GM19023 (cell line): ENCODE measurements at regions not wholly inside any gene's neighbourhood (a gene's known extent, or its start where the extent isn't known, plus 50 kb on each side); places are given as distances from the start of the nearest gene placed in this dataset.

Source experiments
- ATAC-seq: cut with Tn5 transposase; IDR thresholded peaks from one replicate; pipeline ENCODE4 v1.9.1; 2021; ENCODE audit warnings: mild to moderate bottlenecking, moderate library complexity; ENCODE audit not compliant: unreplicated experiment

DNA sequence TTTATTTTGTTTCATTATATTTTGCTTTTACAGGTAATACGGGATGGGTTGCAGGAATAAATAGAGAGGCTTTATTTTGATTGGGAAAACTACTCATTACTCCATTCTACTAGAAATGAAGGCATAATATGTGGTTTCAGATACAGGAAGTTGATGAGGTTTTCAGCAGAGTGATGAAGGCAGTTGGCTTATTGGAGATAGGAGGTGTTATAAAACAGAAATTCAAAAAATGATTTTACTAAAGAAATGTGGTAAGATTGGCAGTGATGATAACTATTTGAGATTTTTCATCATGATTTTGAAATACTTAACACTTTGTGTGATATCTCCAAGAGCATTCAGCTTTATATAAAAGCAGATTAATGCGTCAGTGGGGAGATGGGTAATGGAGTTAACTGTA, 1445.7 kb upstream of the CADM2 start:
- no peak for ATAC-seq

DNA sequence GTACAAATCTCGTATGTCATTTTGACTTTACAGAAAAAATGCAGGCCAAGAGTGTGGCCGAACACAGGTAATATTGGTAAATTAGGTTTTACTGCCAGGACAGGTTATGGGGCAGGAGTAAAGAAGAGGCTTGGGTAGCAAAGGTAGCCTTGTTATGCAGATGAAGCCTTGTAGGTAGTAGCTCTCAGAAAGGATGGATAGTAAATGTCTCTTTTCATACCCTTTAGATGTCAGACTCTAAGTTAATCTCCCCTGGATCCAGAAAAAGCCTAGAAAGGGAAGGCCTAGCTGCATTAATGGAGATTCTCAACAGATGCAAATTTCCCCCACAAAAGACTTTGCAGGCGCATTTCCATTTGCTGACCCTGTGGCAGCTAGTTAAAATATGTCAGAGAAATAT, 1445.1 kb upstream of the CADM2 start:
- no peak for ATAC-seq

DNA sequence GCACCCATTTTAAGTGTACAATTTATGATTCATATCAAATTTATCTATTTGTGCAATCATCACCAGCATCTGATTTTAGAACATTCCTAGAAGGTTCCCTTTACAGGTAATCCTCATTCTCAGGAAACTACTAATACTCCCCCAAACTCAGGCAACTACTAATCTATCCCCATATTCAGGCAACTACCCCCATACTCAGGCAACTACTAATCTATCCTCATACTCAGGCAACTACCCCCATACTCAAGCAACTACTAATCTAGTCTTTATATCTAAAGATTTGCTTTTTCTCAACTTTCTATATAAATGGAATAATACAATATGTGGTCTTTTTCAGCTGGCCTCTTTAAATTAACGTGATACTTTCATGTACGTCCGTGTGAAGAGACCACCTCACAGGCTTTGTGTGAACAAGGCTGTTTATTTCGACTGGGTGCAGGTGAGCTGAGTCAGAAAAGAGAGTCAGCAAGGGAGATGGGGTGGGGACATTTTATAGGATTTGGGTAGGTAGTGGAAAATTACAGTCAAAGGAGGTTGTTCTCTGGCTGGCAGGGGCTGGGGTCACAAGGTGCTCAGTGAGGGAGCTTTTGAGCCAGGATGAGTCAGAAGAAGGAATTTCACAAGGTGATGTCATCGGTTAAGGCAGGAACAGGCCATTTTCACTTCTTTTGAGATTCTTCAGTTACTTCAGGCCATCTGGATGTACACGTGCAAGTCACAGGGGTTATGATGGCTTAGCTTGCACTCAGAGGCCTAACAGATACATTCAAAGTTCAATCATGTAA, 1444.5 kb upstream of the CADM2 start:
- ATAC-seq: no peak

DNA sequence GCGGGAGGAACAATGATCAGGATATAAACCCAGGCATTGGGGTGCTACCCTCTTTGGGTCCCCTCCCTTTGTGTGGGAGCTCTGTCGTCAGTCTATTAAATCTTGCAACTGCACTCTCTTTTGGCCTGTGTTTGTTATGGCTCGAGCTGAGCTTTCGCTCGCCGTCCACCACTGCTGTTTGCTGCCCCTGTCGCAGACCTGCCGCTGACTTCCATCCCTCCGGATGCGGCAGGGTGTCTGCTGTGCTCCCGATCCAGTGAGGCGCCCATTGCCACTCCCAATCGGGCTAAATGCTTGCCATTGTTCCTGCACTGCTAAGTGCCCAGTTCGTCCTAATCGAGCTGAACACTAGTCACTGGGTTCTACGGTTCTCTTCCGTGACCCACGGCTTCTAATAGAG, 1443.7 kb upstream of the CADM2 start:
- no peak for ATAC-seq

DNA sequence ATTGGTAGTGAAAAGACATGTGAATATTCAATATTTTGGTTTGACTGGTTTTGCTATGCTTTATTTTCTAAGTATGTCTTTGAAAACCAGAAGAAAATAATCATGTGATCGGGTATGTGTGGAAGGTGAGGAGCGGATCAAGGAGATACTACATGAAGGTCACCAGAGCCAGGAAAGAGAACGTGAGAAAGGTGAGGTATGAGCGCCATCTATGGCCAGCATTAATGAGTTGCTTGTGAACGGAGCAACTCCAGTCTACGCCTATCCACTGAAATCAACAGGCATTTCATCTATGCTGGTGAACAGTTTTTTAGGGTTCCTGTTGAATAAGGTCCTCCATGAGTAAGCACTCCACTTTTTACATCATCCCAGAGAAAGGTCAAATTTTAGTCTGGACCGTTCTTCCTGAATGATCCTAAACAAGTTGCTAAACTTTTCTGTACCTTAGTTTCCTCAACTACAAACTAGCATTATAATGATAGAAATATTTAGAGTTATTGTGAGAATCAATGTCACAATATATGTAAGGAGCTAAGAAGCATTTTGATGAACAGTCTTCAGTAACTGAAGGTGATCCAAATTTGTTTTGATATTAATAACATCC, 1435.2 kb upstream of the CADM2 start:
- peak; percentile 86 for ATAC-seq

DNA sequence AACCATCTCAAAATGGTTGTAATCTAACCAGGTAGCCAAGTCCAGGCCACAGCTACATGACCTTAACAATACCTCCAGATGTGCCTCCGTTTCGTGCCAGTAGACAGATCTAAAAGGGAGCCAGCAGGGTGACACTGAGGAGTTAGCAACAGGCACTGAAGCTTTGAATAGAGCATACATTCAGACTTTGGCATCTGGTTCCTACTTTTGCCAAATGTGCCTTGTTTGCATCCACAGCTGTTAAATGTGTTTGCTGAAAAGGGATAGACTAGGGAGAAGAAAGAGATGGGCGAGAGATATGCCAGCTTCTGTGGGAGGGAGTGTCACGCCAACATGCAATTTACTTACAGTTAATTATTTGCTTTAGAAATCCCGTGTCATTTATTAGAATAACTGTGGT, 1433.9 kb upstream of the CADM2 start:
- ATAC-seq: no peak

DNA sequence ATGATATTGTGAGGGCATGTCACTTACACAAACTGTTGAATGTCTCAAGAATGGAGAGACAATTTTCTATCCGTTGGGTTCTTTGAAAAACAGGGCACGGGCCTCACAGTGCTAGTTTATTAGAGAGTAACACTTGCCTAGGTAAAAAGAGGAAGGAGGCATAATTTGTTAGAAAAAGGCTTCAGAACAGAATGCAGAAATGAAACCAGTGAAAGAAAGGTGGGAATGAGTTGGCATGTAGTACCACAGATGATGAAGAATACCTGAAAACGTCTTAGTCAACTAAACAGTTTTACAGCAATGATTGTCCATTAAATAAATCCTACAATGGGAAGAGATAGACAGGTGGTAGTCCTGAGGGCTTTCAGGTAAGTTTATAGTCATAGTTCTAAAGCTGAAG, 1399.7 kb upstream of the CADM2 start:
- no peak for ATAC-seq

DNA sequence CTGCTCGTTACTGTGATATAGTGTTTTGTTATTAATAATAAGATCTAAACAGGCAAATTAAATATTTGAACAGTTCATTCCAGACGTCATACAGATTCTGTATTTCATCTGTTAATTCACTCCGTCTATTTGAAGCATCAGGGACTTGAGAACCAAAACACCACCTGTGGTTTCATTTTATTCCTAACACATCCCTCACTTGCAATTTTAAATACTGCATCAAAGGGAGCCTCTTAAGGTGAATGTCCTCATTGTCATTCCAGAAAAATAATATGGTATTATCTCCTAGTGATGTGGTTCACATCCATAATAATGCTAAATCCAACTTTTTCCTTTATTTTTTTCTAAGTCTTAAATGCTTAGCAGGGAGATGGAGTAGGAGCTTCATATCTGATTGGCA, 1390.9 kb upstream of the CADM2 start:
- ATAC-seq: no peak

DNA sequence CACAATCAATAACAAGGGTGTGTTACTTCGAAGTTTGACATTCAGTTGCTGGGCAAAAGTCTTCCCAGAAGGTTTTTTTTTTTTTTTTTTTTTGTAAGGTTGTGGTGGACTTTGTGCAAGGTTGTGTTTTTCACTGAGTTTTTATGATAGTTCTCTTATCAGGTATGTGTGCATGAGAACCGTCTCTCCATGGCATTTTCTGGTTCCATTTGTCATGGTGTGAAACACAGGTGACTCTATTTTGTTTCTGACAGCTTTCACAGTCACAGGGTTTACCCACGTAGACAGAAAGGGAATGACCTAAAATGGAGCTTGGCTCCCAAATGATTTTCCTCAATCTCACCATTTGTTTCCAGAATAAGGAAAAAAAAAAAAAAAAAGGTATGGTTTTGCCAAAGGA, 1377.2 kb upstream of the CADM2 start:
- no peak for ATAC-seq

DNA sequence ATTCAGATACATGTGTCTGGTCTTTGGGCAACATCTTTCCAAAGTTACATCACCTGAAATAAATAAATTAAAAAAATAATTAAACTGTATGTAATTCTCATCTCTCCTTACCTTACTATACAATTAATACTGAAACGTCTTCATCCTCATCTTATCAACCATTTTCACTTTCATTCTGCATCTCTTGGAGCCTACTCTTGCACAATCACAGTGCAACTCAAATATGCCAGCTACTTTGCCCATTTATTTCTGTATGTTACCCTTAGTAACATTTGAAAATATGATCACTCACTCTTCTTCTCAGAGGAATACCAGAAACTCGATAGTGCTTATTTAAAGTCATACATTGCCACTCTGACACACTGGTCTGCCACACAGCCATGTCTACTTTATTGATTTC, 1357.1 kb upstream of the CADM2 start:
- no peak for ATAC-seq

DNA sequence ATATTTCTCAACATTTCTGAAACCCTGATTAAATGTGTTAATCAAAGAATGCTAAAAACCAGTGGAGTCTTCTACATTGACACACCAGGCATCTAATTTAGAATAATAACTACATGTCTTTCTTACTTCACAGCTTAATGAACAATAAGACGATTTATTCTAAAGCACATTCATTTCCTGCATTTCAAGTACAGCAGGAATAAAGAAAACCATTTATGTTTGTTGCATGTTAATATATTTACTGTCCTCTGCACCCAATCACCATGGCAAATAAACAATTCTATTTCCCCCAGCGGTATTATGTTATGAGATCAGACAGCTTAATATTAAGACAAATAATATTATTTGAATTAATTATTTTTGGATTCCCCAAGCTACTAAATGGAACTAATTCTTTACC, 1336.3 kb upstream of the CADM2 start:
- ATAC-seq: no peak

DNA sequence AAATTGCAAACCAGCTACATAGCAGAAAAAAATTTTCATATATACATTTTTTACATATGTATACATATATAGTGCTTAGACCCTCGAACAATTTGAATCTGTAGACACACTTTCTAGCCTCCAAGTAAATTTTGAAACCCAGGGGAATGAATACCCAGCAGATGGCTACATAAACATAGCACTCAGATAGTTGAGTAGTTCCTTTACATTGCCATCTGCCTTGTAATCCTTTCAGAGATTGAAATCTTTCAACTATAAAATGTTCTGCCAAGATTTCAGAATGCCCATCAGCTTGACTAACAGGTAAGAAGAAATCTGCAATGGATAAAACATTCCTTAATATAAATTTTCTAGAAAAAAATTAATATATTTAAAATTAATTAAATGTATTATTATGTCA, 1333.5 kb upstream of the CADM2 start:
- no peak for ATAC-seq

DNA sequence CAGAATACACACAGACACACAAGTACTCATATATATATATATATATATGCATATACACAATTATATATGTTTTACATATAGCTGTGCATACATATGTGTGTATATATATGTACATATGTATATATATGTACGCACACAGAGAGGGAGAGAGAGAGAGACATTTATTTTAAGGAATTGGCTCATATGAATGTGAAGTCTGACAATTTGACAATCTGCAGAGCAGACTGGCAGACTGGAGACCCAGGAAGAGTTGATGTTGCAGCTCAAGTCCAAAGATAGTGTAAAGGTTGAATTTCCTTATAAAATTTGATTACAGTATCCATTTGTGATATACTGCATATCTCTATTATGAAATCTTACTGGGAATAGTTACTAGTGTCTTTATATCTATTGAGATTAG, 1330.3 kb upstream of the CADM2 start:
- no peak for ATAC-seq

DNA sequence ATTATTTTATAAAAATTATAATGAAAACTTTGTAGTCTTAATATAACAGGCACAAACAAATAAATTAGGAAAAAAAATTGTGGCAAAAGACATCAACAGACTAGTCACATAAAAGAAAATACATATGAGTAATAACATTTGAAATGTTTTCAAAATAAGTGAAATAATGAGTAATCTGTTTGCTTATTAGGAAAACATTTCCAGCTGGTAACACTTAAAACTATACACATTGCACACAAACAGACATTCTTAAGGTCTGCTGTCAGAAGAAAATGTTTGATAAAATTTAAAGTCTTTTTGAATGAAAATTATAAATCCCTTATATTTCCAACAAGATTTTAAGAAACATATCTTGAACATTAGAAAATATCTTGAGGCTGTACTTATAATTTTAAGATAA, 1326.3 kb upstream of the CADM2 start:
- no peak for ATAC-seq

DNA sequence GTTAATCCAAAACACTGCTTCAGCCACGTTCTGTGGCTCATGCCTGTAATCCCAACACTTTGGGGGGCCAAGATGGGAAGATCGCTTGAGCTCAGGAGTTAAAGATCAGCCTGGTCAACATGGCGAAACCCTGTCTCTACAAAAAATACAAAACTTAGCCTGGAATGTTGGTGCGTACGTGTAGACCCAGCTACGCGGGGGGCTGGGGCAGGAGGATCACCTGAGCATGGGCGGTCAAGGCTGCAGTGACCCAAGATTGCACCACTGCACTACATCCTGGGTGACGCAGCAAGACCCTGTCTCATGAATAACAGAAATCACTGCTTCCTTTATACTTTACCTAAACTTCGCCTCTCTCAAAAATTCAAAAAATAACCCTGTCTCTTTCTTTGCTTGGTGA, 1325.0 kb upstream of the CADM2 start:
- ATAC-seq: no peak

DNA sequence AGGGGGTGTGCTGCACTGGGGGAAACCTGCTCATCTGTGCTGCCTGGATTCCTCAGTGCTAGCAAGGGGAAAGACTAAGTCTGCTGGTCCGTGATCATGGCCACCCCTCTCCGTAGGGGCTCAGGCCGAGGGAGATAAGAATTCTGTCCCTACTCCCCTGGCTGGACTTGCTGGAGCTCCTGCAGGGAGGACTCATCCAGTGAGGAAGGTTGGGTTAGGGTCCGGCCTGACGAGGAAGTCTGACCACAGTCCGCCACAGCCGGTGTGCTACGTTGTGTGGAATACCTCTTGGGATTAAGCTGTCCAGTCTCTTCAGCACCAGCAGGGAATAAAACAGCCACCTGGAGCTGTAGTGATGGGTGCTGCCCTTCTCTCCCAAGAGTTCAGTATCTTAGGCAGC, 1309.1 kb upstream of the CADM2 start:
- no peak for ATAC-seq

DNA sequence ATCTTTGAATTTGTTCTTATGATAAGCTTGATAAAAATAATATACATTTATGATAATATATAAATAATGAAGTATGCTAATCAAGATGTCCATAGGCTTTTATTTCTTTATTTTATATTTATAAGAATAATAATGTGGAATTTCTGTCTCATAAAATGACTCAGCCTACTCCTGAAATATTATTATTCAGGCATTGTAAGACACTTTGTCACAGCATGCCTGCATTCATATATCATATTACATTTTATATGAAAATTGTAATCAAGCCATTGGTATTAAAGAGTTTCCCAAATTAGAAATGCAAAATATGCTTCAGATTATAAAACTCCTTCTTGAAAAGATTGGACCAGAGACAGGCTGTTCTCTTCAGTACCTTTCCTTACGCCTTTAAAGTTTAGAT, 1303.7 kb upstream of the CADM2 start:
- ATAC-seq: no peak

DNA sequence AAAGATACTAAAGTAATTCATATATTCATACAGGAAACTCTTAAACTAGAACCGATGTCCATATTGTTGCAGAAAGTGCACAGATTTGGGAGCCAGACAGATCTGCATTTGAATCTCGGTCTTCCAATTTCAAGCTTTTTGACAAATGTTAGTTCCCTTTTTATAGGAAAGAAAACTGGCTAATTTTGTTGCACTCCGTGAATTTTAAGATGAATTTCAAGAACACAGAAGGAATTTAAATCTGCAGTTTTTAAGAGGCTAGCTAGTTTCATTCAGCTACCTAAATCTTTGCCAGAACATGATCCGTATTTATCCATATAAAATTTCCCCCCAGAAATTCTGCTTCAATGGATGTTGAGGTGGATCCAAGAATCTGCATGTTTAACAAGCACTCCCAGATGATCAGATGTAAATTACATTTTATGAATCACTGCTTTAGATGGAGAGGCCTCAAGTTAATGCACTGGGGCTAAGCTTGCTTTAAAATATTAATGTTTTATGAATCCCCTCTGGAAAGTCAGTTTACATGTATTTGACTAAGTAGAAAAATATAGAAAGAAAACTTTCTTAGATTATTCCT, 1296.3 kb upstream of the CADM2 start:
- no peak for ATAC-seq

DNA sequence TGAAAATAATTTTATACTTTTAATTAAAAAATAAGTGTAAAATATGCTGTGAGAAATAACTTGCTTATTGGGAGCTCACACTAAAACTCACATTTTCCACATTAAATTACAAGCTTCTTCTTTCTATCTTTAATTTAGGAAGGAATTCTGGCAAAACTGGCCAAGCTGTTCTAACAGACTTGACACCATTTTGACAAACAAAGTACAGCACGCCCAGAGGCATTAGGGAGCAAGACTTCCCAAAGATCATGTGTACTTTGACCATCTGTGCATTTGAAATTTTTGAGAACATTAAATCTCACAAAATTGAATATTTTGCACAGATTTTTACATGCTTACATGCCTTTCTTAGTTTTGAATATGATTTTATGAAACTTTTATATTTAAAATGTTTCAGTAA, 1288.4 kb upstream of the CADM2 start:
- ATAC-seq: no peak

DNA sequence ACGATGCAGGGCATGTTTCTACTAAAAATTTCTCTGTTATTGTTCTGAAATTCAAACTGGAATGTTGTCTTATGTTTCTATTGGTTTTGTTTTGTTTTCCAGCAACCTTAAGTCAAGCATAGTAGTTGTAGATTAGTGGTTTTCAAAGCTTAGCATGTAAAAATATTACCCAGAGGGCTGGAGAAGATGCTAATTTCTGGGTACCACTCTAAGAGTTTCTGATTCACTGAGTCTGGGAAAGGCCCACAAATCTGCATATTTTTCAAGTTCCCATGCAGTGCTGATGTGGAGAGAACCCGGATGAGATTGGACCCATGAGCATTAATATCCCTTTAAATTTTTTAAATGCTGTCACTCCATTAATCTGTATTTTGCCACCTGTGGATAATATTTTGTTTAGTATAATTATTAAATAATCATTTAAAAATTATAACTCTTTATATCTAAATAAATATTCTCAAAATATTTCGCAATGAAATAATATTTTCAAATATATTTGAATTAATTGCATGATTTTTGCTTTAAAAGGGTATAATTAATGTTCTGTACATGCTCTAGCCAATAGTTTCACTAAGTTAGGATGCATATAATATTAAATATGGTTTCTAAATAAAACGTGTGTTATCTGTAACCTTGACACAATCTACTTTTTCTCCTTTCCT, 1274.7 kb upstream of the CADM2 start:
- ATAC-seq: no peak

DNA sequence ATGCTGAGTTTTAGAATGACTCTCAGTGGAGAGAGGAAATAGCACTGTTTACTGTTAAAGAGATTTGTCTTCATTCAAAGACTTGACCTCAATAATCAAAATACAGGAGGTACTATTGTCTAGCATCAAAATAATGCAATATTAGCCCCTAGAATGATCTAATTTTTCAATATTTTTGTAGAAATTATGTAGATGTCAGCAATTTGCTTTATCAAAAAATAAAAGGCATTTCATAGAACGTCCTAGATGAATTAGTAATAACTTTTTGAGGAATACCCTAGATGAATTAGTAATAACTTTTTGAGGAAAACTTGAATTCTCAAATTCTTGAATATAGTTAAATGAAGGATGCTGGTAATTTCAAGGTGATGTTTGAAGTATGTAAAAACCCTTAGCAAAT, 1252.1 kb upstream of the CADM2 start:
- no peak for ATAC-seq

DNA sequence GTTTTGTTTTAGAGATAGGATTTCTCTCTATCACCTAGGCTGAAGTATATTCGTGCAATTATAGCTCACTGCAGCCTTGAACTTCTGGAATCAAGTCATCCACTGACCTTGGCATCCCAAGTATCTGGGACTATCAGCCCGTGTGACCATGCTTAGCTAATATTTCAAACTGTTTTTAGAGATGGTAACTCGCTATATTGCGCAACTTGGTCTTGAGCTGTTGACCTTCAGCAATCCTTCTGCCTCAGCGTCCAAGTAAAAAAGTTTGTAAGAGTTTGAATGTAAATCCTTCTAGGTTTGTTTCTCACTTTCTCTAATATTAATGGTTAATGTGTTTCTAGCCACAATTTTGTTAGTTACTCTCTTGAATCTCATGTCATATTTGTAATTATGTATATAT, 1243.5 kb upstream of the CADM2 start:
- no peak for ATAC-seq
